ENCODE measurements at regions not wholly inside any gene's neighbourhood (a gene's known extent, or its start where the extent isn't known, plus 50 kb on each side); places are given as distances from the start of the nearest gene placed in this dataset.
"Not testable (repeated sequence)": the region's sequence is repeated elsewhere in the genome, so short reads cannot be mapped to it uniquely, and the experiment has no call there.

- DNase-seq: no peak
- H3K4me3 ChIP-seq (ENCODE audit: low read depth, low read length): no peak overlapping the region
- H3K27ac ChIP-seq: no peak overlapping the region
- TF ChIP-seq CTCF (IDR thresholded peaks at IDR 0.05; ENCODE audit: low read depth, low read length): no peak
- H3K36me3 ChIP-seq: no peaks in the 10 kb centered on the region
- no peaks in the 10 kb centered on the region for H3K27me3 ChIP-seq (ENCODE audit: insufficient read depth, low read depth, severe bottlenecking)
- no peaks in the 10 kb centered on the region for H3K9me3 ChIP-seq (ENCODE audit: severe bottlenecking)
Measured at GRCh38 chr7:68401313-68401712, 1197.0 kb upstream of the AUTS2 start.

GRCh38 chr7:68406480-68406879, 1191.8 kb upstream of the AUTS2 start:
- Histone ChIP-seq H3K27ac (no peak overlapping the region), H3K27me3 (ENCODE audit: insufficient read depth, low read depth, severe bottlenecking) (no peaks in the 10 kb centered on the region), H3K9me3 (ENCODE audit: severe bottlenecking) (no peaks in the 10 kb centered on the region), H3K4me3 (ENCODE audit: low read depth, low read length) (no peak overlapping the region), H3K36me3 (no peaks in the 10 kb centered on the region)
- no peak for TF ChIP-seq CTCF (IDR thresholded peaks at IDR 0.05; ENCODE audit: low read depth, low read length)
- DNase-seq: no peak

DNA sequence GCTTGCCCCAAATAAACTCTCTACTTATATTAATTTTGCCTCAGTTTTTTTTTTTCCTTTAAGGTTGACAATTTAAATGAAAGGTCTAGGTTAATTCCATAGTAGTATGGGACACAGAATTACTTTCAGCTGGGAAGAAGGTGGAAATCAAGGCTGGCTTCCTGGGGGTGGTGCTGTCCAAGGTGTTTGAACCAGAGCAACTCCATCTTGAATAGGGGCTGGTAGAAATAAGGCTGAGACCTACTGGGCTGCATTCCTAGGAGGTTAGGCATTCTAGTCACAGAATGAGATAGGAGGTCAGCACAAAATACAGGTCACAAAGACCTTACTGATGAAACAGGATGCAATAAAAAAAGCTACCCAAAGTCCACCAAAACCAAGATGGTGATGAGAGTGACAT, 1190.8 kb upstream of the AUTS2 start:
- H3K27ac ChIP-seq: no peak overlapping the region
- H3K36me3 ChIP-seq: no peaks in the 10 kb centered on the region
- TF ChIP-seq CTCF (IDR thresholded peaks at IDR 0.05; ENCODE audit: low read depth, low read length): no peak
- H3K9me3 ChIP-seq (ENCODE audit: severe bottlenecking): no peaks in the 10 kb centered on the region
- no peak for DNase-seq
- no peak overlapping the region for H3K4me3 ChIP-seq (ENCODE audit: low read depth, low read length)
- no peaks in the 10 kb centered on the region for H3K27me3 ChIP-seq (ENCODE audit: insufficient read depth, low read depth, severe bottlenecking)

DNA sequence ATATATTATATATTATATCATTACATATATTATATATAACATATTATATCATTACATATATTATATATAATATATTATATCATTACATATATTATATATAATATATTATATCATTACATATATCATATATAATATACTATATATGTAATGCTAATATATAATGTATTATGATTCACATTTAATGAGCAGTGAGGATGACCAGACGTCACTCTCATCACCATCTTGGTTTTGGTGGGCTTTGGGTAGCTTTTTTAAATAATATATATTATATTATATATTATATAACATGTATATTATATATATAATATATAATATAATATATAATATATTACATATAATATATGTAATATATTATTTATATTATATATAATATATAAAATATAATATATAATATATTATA, 1189.4 kb upstream of the AUTS2 start:
- Histone ChIP-seq H3K4me3 (ENCODE audit: low read depth, low read length) (no peak overlapping the region), H3K27me3 (ENCODE audit: insufficient read depth, low read depth, severe bottlenecking) (no peaks in the 10 kb centered on the region), H3K36me3 (no peaks in the 10 kb centered on the region), H3K27ac (no peak overlapping the region), H3K9me3 (ENCODE audit: severe bottlenecking) (no peaks in the 10 kb centered on the region)
- no peak for DNase-seq
- no peak for TF ChIP-seq CTCF (IDR thresholded peaks at IDR 0.05; ENCODE audit: low read depth, low read length)

- H3K27me3 ChIP-seq (ENCODE audit: insufficient read depth, low read depth, severe bottlenecking): no peaks in the 10 kb centered on the region
- H3K36me3 ChIP-seq: no peaks in the 10 kb centered on the region
- no peak overlapping the region for H3K4me3 ChIP-seq (ENCODE audit: low read depth, low read length)
- no peak for TF ChIP-seq CTCF (IDR thresholded peaks at IDR 0.05; ENCODE audit: low read depth, low read length)
- no peaks in the 10 kb centered on the region for H3K9me3 ChIP-seq (ENCODE audit: severe bottlenecking)
- no peak overlapping the region for H3K27ac ChIP-seq
- DNase-seq: no peak
Measured at GRCh38 chr7:68409851-68410250, 1188.4 kb upstream of the AUTS2 start.

DNA sequence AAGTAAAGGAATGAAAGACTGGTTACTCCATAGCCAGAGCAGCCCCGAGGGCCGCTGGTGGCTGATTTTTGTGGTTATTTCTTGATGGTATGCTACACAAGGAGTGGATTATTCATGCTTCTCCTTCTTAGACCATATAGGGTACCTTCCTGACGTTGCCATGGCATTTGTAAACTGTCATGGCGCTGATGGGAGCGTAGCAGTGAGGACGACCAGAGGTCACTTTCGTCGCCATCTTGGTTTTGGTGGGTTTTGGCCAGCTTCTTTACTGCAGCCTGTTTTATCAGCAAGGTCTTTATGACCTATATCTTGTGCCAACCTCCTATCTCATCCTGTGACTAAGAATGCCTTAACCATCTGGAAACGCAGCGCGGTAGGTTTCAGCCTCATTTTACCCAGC, 1187.6 kb upstream of the AUTS2 start:
- not testable (repeated sequence) for H3K27me3 ChIP-seq (ENCODE audit: insufficient read depth, low read depth, severe bottlenecking); H3K27ac ChIP-seq; H3K36me3 ChIP-seq; H3K4me3 ChIP-seq (ENCODE audit: low read depth, low read length); H3K9me3 ChIP-seq (ENCODE audit: severe bottlenecking); DNase-seq
